NCI-H2171 treated with DMSO at 0.1 percent for 48 hours (cell line): ENCODE measurements at regions not wholly inside any gene's neighbourhood (a gene's known extent, or its start where the extent isn't known, plus 50 kb on each side); places are given as distances from the start of the nearest gene placed in this dataset.

Source experiments
- DNase-seq: peaks from one replicate; lab custom pipeline; 2025; lab: John Stamatoyannopoulos, UW

DNA sequence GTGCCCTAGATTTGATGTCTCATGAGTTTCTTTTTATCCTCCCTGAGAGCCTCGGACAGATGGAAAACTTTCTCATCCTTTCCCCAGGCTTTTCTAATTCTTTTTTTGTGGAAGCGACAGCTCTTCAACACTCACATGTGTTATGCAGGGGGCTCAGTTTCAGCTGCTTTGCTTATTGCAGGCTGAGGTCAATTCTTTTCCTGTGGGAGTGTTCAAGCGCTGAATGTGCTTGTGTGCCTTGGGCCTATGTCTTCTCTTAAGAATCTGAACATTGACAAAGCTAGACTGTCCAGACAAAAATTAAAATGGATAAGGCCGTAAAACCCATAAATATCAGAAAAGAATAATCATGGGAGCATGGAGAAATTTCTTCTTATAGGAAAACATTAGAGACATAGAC is 125.2 kb upstream of the STEAP4 start:
- DNase-seq = no peak

DNA sequence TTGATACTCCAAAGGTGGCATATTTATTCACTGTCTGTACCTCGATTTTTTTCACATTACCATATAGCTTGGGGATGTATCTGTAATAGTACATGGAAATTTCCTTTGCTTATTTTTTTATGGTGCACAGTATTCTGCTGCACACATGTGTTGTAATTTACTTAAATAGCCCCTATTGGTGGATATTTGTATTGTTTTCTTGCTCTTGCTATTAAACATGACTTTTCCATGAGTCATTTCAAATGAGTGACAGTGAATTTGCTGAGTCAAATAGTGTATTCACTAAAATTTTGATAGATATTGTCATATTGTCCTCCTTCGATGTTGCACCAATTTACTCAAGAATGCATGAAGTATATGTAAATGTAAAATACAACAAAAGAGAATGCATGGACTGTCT is 122.7 kb upstream of the STEAP4 start:
- no peak for DNase-seq

DNA sequence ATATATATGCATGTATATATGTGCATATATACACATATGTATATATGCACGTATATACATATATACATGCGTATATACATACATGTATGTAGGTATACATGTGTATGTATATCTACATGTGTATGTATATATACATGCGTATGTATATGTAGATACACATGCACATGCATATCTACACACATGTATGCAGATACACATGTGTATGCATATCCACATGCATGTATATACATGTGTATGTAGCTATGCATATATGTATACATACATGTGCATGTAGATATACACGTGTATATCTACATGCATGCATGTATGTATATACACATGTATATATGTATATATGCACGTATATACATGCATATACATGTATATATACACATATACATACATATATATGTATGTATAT is 95.8 kb upstream of the STEAP4 start:
- no peak for DNase-seq

DNA sequence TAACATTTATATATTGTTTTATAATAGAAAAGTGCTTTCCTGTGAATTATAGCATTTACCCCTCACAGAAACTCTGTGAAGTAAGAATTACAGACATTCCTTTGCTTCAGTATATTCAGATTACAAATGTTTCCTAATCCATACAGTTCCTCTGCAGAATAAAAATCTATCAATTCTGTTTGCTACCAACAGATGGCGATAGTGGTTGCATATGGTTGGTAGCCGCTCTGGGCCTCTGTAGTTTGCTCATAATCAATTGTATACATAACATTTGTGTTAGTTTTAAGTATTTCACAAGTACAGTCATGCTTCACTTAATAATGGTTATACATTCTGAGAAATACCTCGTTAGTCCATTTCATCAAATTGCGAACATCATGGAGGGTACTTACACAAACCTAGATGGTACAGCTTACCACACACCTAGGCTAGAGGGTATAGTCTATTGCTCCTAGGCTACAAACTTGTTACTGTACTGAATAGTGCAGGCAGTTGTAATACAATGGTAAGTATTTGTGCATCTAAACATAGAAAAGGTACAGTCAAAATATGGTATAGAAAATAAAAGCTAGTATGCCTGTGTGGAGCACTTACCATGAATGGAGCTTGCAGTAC is 94.4 kb upstream of the STEAP4 start:
- DNase-seq = peak; percentile 14

DNA sequence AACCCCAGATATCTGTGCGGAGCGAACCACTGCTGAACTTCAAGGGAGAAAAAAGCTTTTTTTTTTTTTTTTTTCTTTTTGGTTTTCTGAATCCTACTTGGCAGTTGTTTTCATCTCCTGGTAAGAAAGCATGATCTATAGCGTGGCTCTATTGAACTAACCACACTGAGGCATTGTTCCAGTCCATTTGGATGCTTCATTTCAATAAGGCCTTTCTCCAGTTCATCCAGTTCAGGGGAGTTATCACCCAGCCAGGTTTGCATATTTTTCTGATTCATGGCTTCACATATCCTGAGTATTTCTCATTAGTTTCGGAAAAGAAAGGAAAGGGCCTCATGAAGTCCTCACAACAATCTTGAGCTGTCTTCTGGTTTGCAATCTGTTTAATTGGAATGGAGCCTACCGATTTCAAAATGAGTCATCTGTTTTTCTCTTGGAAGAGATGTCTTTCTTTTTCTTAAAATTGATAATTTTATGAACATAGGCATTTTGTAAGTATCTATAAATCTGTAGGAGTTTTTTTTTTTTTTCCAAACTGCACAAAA is 93.1 kb upstream of the STEAP4 start:
- DNase-seq = no peak

DNA sequence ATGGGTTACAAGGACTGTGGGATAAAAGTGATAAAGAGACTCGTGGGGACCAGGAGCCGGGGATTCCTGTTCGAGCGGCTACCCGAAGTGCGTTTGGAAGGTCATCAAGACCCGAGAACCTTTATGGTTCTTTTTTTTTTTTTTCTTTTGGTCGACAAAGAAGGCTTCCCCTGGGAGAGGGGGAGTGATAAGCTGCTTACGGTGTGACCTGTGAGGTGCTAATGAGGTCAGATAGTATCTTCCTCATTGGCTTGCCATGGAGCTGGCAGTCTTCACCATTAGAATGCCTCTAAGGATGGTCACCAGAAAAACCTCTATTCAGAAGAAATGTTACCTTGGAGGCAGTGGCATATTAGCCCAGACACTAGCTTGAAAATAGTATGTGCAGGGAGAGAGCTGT is 92.3 kb upstream of the STEAP4 start:
- DNase-seq = no peak

DNA sequence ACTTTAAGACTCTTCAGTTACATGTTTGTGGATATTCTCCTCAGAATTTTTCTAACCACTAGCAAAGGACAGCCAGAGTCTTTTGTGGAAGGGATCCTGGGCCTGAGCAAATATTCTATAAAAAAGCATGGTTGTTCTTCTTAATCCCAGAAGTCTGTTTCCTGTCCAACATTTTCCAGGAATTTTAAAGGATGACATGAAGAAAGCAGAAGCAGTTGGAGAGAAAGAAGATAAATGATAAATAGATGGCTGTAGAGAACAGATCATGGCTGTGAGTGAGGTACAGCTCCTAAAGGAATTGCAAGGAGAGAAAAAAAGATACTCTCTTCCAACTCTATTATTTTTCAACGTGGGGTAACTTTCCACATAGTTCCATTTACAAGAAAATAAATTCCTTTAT is 91.8 kb upstream of the STEAP4 start:
- no peak for DNase-seq

DNA sequence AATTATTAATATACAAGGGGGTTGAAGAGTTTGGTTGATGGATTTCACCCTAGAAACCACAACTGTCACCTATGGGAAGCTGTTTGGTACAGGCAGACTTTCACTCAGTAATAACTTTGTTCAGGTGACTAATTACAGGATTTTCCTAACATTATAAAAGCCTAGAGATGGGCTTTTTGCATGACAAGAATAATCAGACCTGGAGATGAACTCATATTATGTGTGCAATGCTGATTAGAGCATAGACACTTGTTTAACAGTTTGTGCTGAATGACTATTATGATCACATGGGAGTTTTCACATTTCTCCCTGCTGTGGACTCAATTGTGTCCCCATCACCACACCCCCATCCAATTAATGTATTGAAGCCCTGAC is 90.2 kb upstream of the STEAP4 start:
- no peak for DNase-seq

DNA sequence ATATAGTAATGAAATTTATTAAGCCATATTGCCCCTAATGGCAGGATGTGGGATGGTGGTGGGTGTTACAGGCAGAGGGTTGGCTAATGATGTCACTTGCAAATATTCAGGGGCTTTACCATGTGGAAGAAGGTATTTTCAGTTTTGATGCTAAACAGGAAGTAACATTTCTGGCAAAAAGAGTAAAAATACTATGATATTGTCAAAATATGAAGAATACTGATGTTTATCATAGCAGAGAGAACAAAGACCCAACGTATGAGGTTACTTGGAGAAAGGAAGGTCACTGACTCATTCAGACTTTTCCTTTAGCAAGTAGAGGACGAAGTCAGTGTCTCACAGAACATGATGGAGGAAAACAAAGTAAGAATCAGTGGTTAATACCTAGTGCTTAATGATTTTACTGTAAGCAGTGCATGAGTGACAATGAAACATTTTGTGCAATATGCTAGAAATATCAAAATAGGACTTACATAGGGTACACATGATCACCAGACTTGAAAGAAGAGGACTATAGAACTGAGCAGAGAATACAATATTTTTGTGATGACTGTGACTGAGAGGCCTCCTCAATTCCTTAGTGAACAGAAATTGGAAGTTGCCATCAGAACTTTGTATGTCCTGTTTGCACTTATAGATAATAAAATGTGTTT is 89.7 kb upstream of the STEAP4 start:
- no peak for DNase-seq

DNA sequence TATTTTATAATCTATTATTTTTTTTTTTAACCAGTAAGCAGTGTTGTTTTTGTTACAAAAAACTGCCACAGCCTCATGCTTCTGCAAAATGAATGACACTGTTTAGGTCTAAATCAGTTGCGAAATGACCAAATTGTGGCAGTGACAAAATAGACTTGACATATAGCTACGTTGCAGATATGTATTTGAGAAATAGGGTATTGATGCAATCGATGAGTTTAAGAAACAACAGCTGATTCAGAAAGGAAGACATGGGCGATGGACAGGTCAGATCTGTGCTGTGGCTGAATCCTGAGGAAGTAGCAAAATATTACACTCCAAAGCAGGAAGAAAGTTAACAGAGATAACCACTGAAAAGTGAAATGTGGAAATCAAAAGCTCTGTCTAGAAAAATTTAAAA is 89.0 kb upstream of the STEAP4 start:
- no peak for DNase-seq

DNA sequence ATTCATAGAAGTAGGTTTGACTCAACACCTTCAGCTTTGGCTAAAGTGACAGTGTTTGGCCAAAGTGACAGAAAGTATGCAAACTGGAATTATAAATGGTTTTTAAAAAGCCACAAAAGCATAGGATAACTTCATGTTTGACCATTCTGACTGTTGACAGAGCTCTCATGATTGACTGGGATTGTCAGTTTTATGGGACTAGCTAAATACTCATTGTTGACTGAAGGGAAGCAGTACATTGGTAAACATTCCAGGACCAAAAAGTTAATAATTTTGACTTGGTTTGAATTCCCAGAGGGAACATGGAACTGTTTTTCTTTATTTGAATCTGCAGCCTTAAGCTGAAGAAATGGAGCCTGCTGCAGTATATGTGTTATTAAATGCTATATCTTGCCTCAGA is 84.6 kb upstream of the STEAP4 start:
- no peak for DNase-seq

DNA sequence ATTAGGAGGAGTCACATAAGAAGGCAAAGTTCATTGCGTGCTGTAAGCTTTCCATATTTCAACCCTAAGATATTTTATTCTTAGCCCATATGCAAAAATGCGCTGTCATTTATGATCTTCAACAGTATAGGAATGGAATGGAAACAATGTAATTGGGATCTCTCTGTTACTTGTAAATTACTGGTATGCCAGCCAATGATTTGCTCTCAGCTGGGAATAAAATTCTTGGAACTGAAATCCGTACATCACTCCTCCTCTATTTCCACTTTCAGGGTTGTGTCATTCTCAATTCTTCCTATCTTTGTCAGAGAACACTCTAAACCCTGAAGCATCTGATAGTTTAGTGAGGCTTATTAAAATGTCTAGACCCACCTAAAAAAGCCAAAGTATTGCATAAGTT is 80.7 kb upstream of the STEAP4 start:
- no peak for DNase-seq

DNA sequence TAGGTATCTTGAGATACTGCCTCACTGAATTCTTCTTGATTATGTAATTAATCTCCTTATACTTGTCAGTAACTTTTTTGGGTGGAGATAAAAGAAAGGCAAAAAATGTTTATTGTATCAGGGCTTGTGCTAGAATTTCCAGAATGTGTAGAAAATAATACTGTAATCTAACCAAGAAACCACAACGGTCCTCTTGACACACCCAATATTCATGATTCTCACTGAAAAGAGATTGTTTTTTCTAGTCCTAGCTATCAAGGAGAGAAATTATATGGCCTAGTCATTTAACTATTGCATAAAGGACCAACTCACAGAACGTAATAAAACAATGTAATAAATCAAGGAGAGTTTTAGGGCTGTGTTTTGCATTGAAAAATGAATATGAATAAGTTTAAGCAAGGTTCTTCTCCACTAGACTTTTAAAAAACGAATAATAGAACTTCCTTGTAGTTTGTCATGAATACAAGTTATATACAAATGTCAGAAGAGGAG is 80.0 kb upstream of the STEAP4 start:
- DNase-seq = no peak

DNA sequence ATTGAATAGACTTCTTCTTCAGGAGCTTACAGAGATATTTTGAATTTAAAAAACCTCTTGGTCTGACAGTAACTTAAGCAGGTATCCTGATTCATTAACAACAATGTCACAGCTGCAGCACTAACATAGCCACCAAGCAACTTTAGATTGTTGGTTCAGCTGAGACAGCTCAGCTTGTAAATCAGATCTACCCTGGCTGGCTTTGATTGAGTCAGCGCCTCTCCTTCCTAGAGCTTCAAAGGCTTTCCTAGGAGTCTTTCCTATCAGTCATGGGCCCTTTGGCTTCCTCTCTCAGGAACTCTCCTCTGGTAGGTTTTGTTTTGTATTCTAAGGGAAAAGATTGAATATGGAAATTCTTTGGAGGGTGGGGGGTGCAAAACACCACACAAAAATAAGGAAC is 70.7 kb upstream of the STEAP4 start:
- no peak for DNase-seq

DNA sequence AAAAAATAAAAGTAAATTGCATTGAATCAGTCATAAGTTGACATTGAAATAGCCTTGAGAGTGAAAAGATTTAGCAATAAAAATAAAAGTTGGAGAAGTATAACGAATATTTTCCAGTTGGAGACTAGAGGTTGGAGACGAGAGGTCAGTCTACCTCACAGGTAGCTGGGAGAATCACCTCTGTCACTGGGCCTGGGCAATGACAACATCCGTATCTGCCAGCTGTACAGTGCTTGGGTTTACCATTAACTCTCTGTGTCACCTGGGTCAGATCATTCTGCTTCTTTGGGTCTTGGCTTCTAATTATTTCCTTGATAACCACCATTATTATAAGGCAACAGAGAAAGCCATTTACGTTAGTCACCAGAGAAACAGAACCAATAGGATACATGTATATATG is 62.0 kb upstream of the STEAP4 start:
- no peak for DNase-seq

DNA sequence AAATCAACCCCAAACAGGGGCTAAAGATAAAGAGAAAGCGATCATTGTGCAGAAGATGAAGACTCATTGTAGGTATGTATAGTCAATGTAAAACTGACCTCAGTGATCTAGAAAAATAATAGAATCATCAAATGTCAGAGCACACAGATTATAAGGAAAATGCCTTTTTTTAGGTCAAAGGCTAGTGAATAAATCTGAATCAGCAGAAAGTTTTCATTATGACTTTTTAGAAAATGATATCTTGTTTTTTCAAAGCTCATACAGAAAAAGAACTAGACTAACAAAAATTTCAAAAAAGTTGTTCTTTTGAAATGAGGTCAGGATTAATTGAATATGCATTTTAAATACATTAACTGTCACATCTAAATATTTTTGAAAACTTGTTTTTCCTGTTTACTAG is 60.2 kb upstream of the STEAP4 start:
- DNase-seq = no peak

DNA sequence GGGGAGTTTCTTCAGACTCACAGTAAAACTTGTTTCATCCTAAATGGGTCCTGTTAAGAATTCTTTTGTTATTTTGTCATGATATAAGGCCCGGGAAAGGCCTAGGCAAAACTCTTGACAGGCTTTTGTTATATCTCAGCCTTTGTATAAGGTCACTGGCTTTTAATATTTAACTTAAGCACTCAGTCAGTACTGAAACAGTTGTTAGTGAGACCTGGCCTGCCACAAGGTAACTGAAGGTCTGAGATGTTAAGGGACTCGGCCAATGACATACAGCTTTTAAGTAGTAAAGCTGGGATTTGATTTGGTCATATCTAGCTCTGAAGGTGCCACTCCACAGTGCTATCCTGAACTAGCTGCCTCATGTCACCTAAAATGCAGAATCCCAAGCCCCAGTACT is 57.2 kb upstream of the STEAP4 start:
- no peak for DNase-seq

DNA sequence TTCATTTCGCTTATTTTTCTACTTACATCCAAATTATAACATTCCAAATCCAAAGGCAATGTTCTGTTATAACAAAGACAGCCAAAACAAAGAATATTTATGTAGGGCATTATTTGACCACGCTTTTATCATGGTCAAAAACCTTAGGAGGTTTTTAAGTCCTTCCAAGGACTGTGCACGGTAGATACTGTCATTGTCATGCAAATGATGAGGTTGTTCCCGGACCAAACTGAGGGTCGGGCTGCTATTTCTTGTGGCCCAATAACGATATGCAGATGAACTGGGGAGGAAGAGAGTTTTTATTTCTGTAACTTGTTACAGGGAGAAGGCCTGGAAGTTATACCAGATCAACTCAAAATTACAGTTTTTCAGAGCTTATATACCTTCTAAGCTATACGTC is 56.6 kb upstream of the STEAP4 start:
- DNase-seq = no peak

DNA sequence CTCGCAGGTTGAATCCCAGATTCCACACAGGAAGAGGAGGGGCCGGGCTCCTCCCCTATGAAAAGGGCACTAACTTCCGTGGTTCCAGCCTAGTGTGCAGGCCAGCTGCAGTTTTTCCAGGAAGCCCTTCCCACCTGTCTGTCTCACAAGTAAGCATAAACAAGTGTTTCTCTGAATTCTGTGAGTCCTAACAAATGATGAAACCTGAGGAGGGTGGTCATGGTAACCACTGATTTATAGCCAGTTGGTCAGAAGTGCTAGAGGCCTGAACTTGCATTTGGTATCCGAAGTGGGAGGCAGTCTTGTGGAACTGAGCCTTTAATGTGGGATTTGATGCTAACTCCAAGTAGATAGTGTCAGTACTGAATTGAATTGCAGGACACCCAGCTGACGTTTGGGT is 54.7 kb upstream of the STEAP4 start:
- DNase-seq = no peak

DNA sequence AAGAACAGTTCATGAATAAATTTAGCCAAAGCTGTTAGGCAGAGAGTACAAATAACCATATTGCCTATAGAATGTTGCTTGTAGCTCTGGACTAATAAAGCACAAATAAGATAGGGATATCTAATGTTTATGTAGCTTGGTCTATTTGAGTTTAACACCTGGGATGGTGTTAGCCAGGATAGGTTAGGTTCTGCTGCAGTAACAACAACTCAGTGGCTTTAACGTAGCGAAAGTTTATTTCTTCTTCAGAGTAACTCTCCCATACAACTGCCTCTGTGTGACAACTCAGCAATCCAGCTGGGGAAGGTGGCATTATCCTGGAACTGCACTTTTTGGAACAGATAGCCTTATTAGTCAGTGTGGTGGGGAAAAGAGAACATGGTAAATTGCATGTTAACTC is 52.2 kb upstream of the STEAP4 start:
- DNase-seq = no peak

DNA sequence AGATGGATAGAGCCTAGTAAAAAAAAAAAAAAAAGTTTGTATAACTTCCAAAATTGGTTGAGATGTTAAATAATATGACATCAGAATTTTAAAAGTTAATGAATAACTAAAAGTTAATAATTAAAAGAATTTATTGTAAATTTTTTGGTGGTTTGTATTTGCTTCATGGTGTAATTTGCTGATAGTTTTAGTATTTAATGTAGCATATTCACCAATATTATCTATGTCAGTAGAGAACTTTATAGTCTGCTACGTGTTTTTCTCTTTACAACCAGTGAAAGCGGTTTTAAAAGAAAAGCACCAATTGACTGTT is 51.8 kb upstream of the STEAP4 start:
- no peak for DNase-seq

DNA sequence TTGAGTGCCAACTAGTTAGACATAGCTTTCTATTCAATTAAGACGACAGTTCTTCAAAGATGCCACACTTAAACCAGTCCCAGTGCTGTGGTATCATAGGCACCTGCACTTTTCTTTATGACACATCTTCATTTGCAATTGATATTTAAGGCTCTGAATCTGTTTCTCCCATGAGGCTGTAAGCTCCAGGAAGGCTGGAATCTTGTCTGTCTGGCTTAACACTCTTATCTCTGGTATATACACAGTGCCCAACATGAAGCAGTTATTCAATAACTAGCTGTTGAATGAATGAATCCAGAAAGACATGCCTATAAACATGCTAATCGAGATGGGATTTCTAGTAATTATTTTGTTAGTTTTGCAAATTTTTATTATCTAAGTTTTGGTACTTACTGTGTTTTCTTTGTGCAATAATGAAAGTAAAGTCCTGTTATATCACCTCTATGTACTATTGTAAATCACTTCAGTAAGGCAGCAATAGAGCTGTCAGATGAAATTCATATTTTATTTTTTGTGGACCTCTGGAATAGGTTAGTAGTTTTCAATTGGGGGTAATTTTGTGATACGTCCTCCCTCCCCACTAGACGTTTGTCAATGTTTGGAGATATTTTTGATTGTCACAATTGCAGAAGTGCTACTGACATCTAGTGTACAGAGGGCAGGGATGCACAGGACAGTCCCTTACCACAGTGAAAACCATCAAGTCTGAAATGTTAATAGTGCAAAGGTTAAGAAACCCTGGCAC is 51.3 kb upstream of the STEAP4 start:
- no peak for DNase-seq

DNA sequence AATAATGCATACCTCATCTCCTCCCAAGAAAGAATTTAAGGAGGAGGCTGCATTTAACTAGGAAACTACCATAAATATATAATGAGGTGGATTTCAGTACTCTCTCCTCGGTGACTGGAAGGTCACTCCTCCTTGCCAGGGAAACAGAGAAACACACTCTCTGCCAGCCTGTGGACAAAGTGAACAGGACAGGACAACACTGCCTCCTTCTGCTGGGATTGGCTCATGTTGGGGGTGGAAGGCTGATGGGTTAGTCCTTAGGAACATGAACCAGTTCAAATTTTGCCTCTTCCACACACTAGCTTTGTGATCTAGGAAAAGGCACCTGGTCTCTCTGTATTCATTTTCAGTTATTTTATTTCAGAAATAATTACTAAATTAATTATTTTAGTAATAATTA is 50.6 kb upstream of the STEAP4 start:
- DNase-seq = no peak
